IMR-90 (cell line): ENCODE measurements at regions not wholly inside any gene's neighbourhood (a gene's known extent, or its start where the extent isn't known, plus 50 kb on each side); places are given as distances from the start of the nearest gene placed in this dataset.

Source experiments
- ATAC-seq: fragments of 200-7000 bp; cut with Tn5 transposase; 2 replicates; pipeline ENCODE4 v1.9.1; 2020; ENCODE audit warnings: low read depth, mild to moderate bottlenecking, moderate library complexity
- BruUV-seq: library from RNA; stranded (reverse); fragments of 400-500 nt; replicated peaks from 2 replicates; lab custom pipeline; 2021; lab: Mats Ljungman, UMichigan
- CTCF ChIA-PET: fragments of 300-600 bp; formaldehyde crosslinking; extraction: SDS; loops from one replicate; lab custom pipeline; 2021; ENCODE audit warnings: antibody characterized with exemption; lab: Yijun Ruan, JAX
- POLR2A ChIA-PET: fragments of 300-600 bp; sonication (Branson Sonifier 250); formaldehyde crosslinking; loops from one replicate; lab custom pipeline; 2022; ENCODE audit warnings: antibody characterized with exemption; ENCODE audit not compliant: unreplicated experiment; lab: Charles Lee
- DNase-seq: peaks from one replicate; pipeline ENCODE4 v3.0.0; 2013
- H2AFZ ChIP-seq: replicated peaks from 2 replicates; pipeline ENCODE3; 2013; ENCODE audit warnings: low read length, mild to moderate bottlenecking; ENCODE audit not compliant: poor library complexity
- H2AK5ac ChIP-seq: 2 replicates; pipeline ENCODE4 v1.6.1; 2013; ENCODE audit warnings: low read depth, low read length, inconsistent platforms
- H2AK9ac ChIP-seq: replicated peaks from 2 replicates; pipeline ENCODE3; 2013; ENCODE audit warnings: mild to moderate bottlenecking, low read depth, low read length, moderate library complexity; ENCODE audit not compliant: poor library complexity
- H2BK120ac ChIP-seq: 2 replicates; pipeline ENCODE4 v1.6.1; 2013; ENCODE audit warnings: low read depth, low read length, inconsistent platforms
- H2BK15ac ChIP-seq: 3 replicates; pipeline ENCODE4 v1.6.1; 2013; ENCODE audit warnings: low read depth, low read length, inconsistent platforms
- H2BK20ac ChIP-seq: 2 replicates; pipeline ENCODE4 v1.6.1; 2013; ENCODE audit warnings: low read depth, mild to moderate bottlenecking, inconsistent platforms, low read length, moderate library complexity
- H2BK5ac ChIP-seq: 2 replicates; pipeline ENCODE4 v1.6.1; 2013; ENCODE audit warnings: mild to moderate bottlenecking, low read depth, low read length, inconsistent platforms; ENCODE audit not compliant: poor library complexity, severe bottlenecking
- H3K14ac ChIP-seq: replicated peaks from 2 replicates; pipeline ENCODE4 v1.6.1; 2013; ENCODE audit warnings: low read depth, low read length, inconsistent platforms
- H3K18ac ChIP-seq: 2 replicates; pipeline ENCODE4 v1.6.1; 2013; ENCODE audit warnings: low read depth, low read length, control low read depth
- H3K23ac ChIP-seq: 2 replicates; pipeline ENCODE4 v1.6.1; 2013; ENCODE audit warnings: low read depth, low read length, inconsistent platforms
- H3K27ac ChIP-seq: 2 replicates; pipeline ENCODE4 v1.5.1; 2013; ENCODE audit warnings: mild to moderate bottlenecking, control low read depth, low read length; ENCODE audit not compliant: insufficient read depth
- H3K27me3 ChIP-seq: 2 replicates; pipeline ENCODE4 v1.6.1; 2013; ENCODE audit warnings: low read length; ENCODE audit not compliant: control insufficient read depth, insufficient read depth
- H3K36me3 ChIP-seq: 2 replicates; pipeline ENCODE4 v1.6.1; 2013; ENCODE audit warnings: low read length, mixed read lengths; ENCODE audit not compliant: control insufficient read depth, insufficient read depth
- H3K4ac ChIP-seq: 2 replicates; pipeline ENCODE4 v1.6.1; 2013; ENCODE audit warnings: low read depth, low read length, inconsistent platforms
- H3K4me1 ChIP-seq: 2 replicates; pipeline ENCODE4 v1.6.1; 2013; ENCODE audit warnings: low read length, mixed read lengths; ENCODE audit not compliant: control insufficient read depth, insufficient read depth
- H3K4me2 ChIP-seq: 2 replicates; pipeline ENCODE4 v1.6.1; 2013; ENCODE audit warnings: low read depth, mild to moderate bottlenecking, control low read depth, low read length, moderate library complexity
- H3K4me3 ChIP-seq: 2 replicates; pipeline ENCODE4 v1.5.1; 2013; ENCODE audit warnings: low read depth, mild to moderate bottlenecking, control low read depth, low read length, moderate library complexity; ENCODE audit not compliant: insufficient read depth
- H3K56ac ChIP-seq: 2 replicates; pipeline ENCODE4 v1.6.1; 2013; ENCODE audit warnings: low read length, inconsistent platforms; ENCODE audit not compliant: insufficient read depth; ENCODE audit errors: extremely low read depth
- H3K79me1 ChIP-seq, 2 experiments: 2 replicates each; pipeline ENCODE4 v1.6.1; 2013; ENCODE audit warnings: low read length in 2 of 2, inconsistent platforms in 1 of 2, low read depth in 1 of 2
- H3K9ac ChIP-seq: 2 replicates; pipeline ENCODE4 v1.6.1; 2013; ENCODE audit warnings: low read depth, low read length, control low read depth
- H3K9me1 ChIP-seq: 2 replicates; pipeline ENCODE4 v1.6.1; 2013; ENCODE audit warnings: low read length, inconsistent platforms; ENCODE audit not compliant: insufficient read depth
- H3K9me3 ChIP-seq: 2 replicates; pipeline ENCODE4 v1.6.1; 2013; ENCODE audit warnings: low read length; ENCODE audit not compliant: control insufficient read depth, insufficient read depth
- H4K20me1 ChIP-seq: 2 replicates; pipeline ENCODE4 v1.6.1; 2013; ENCODE audit warnings: low read length, inconsistent platforms; ENCODE audit not compliant: insufficient read depth
- H4K5ac ChIP-seq: 2 replicates; pipeline ENCODE4 v1.6.1; 2013; ENCODE audit warnings: mild to moderate bottlenecking, low read depth, low read length, control low read depth
- H4K8ac ChIP-seq, 2 experiments: 2 replicates each; pipeline ENCODE4 v1.6.1; 2013; ENCODE audit warnings: low read depth in 2 of 2, low read length in 2 of 2, control low read depth in 1 of 2, inconsistent platforms in 1 of 2
- H4K91ac ChIP-seq: 2 replicates; pipeline ENCODE4 v1.6.1; 2013; ENCODE audit warnings: low read depth, low read length, inconsistent platforms; ENCODE audit not compliant: insufficient read depth
- BHLHE40 ChIP-seq: fragments of 150-350 bp; IDR thresholded peaks from 2 replicates; pipeline ENCODE4 v1.6.1; 2016; ENCODE audit warnings: mild to moderate bottlenecking, low read depth, low read length
- CEBPB ChIP-seq: IDR thresholded peaks from 2 replicates; pipeline ENCODE4 v1.6.1; 2012; ENCODE audit warnings: low read depth, low read length, improper control_type of control experiment
- CHD1 ChIP-seq: IDR thresholded peaks from 2 replicates; pipeline ENCODE4 v1.6.1; 2012; ENCODE audit warnings: low read depth, low read length, improper control_type of control experiment
- CTCF ChIP-seq: conservative IDR thresholded peaks from 2 replicates; pipeline ENCODE4 v1.5.1; 2012; ENCODE audit warnings: mild to moderate bottlenecking, low read depth, low read length, improper control_type of control experiment
- ELK1 ChIP-seq: fragments of 150-350 bp; IDR thresholded peaks from 2 replicates; pipeline ENCODE4 v1.6.1; 2016; ENCODE audit warnings: low read depth, mild to moderate bottlenecking, low read length, moderate library complexity, borderline replicate concordance
- FOS ChIP-seq: fragments of 150-350 bp; IDR thresholded peaks from 2 replicates; pipeline ENCODE4 v1.6.1; 2016; ENCODE audit warnings: low read depth, low read length
- MAFK ChIP-seq: IDR thresholded peaks from 2 replicates; pipeline ENCODE4 v1.6.1; 2012; ENCODE audit warnings: low read depth, low read length, improper control_type of control experiment
- MAZ ChIP-seq: IDR thresholded peaks from 2 replicates; pipeline ENCODE4 v1.6.1; 2012; ENCODE audit warnings: low read depth, mild to moderate bottlenecking, low read length, improper control_type of control experiment, moderate library complexity, borderline replicate concordance
- MXI1 ChIP-seq: IDR thresholded peaks from 2 replicates; pipeline ENCODE4 v1.6.1; 2012; ENCODE audit warnings: low read depth, mild to moderate bottlenecking, low read length, moderate library complexity, borderline replicate concordance
- NFE2L2 ChIP-seq: fragments of 150-350 bp; IDR thresholded peaks from 2 replicates; pipeline ENCODE4 v1.6.1; 2016; ENCODE audit warnings: low read depth, mild to moderate bottlenecking, low read length
- POLR2A ChIP-seq: IDR thresholded peaks from 2 replicates; pipeline ENCODE4 v1.6.1; 2012; ENCODE audit warnings: mild to moderate bottlenecking, low read depth, low read length
- RAD21 ChIP-seq: IDR thresholded peaks from 2 replicates; pipeline ENCODE4 v1.6.1; 2012; ENCODE audit warnings: low read length, improper control_type of control experiment
- RCOR1 ChIP-seq: IDR thresholded peaks from 2 replicates; pipeline ENCODE4 v1.6.1; 2012; ENCODE audit warnings: mild to moderate bottlenecking, low read length, improper control_type of control experiment; ENCODE audit not compliant: insufficient replicate concordance
- RFX5 ChIP-seq: IDR thresholded peaks from 2 replicates; pipeline ENCODE4 v1.8.0; 2012; ENCODE audit warnings: low read depth, mild to moderate bottlenecking, low read length, moderate library complexity
- SMC3 ChIP-seq: fragments of 150-350 bp; IDR thresholded peaks from 2 replicates; pipeline ENCODE4 v1.6.1; 2016; ENCODE audit warnings: low read depth, mild to moderate bottlenecking, antibody characterized with exemption, low read length, moderate library complexity
- USF2 ChIP-seq: fragments of 150-350 bp; IDR thresholded peaks from 2 replicates; pipeline ENCODE4 v1.6.1; 2017; ENCODE audit warnings: mild to moderate bottlenecking, antibody characterized with exemption, low read length, low read depth
- dilution Hi-C: fragments of 300-500 bp; cut with HindIII; formaldehyde crosslinking; loops from one replicate; pipeline ENCODE4 v1.14.3; 2018; ENCODE audit warnings: low sequenced_read_pairs; ENCODE audit not compliant: unreplicated experiment
- in situ Hi-C: fragments of 300-500 bp; cut with MboI; formaldehyde crosslinking; loops from 3 replicates; pipeline ENCODE4 v1.14.3; 2019; ENCODE audit warnings: low sequenced_read_pairs, inconsistent platforms, mixed read lengths
- intact Hi-C: fragments of 100-400 bp; cut with micrococcal nuclease; formaldehyde crosslinking; loops from 2 replicates; pipeline ENCODE4 v1.10.0; 2022

GRCh38 chr1:60994828-60995492 lies 87.4 kb upstream of the NFIA start:
- H2BK15ac ChIP-seq, result no peak overlapping the region
- no peak overlapping the region for H4K8ac ChIP-seq
- dilution Hi-C loops (no loop called here), in situ Hi-C loops (no loop called here), intact Hi-C loops (no loop called here)
- no peak overlapping the region for H3K4me3 ChIP-seq
- no peaks in the 10 kb centered on the region for H3K9me3 ChIP-seq
- no peaks in the 10 kb centered on the region for H3K27me3 ChIP-seq
- H4K91ac ChIP-seq, result no peak overlapping the region
- no peaks in the 10 kb centered on the region for H4K20me1 ChIP-seq
- H3K23ac ChIP-seq, result no peak overlapping the region
- no peak overlapping the region for H3K14ac ChIP-seq
- BruUV-seq, result no TSS peak
- no peak overlapping the region for H4K5ac ChIP-seq
- DNase-seq (no peak), ATAC-seq (no peak)
- ChIA-PET CTCF (no interaction called here), POLR2A (no interaction called here)
- no peaks in the 10 kb centered on the region; the same call in 1 of the 2 replicates for H3K4me1 ChIP-seq
- H3K18ac ChIP-seq, result no peak overlapping the region
- H2AFZ ChIP-seq, result no peak overlapping the region
- TF ChIP-seq USF2 (no peak), RCOR1 (no peak), MAFK (no peak), SMC3 (no peak), CHD1 (no peak), MXI1 (no peak), BHLHE40 (no peak), ELK1 (no peak), CEBPB (no peak), FOS (no peak), MAZ (no peak), RAD21 (no peak), NFE2L2 (no peak), CTCF (no peak), RFX5 (no peak), POLR2A (no peak)
- no peak overlapping the region for H3K56ac ChIP-seq
- no peak overlapping the region for H2BK20ac ChIP-seq
- H3K9me1 ChIP-seq, result no peaks in the 10 kb centered on the region
- H3K27ac ChIP-seq, result no peak overlapping the region
- no peak overlapping the region for H3K4ac ChIP-seq
- H3K79me1 ChIP-seq, result no peaks in the 10 kb centered on the region
- no peak overlapping the region for H3K9ac ChIP-seq
- no peak overlapping the region for H2AK5ac ChIP-seq
- H2BK5ac ChIP-seq, result no peak overlapping the region
- no peak overlapping the region for H2BK120ac ChIP-seq
- H3K4me2 ChIP-seq, result no peak overlapping the region
- H2AK9ac ChIP-seq, result no peak overlapping the region
- no peaks in the 10 kb centered on the region for H3K36me3 ChIP-seq
